ENCODE measurements at regions not wholly inside any gene's neighbourhood (a gene's known extent, or its start where the extent isn't known, plus 50 kb on each side); places are given as distances from the start of the nearest gene placed in this dataset.
"Not testable (repeated sequence)": the region's sequence is repeated elsewhere in the genome, so short reads cannot be mapped to it uniquely, and the experiment has no call there.

DNA sequence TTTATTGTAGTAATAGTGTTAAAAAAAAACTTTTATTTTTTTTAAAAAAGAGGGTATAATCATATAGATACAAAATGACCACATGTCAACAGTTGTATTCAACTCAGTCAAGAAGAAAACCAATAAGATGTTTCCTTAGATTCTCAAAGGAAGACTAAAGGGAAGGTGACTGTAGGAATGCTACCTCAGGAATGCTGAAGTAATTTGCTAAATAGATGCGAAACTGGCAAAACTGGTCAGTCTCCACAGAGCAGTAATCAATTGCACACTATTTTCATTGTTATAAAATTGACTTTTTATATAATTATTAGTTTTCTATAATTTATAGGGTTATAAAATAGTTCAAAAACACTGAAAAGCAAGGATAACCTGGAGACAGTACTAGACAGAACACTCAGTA, 204.8 kb downstream of the GABRG2 start:
- CTCF ChIA-PET = no interaction called here
- H3K4me1 Mint-ChIP-seq (ENCODE audit: low read depth) = peaks cover 3% of the 10 kb centered on the region
- no peaks in the 10 kb centered on the region for H3K27me3 Mint-ChIP-seq (ENCODE audit: low read depth)
- POLR2A ChIA-PET = no interaction called here
- H3K4me3 Mint-ChIP-seq = no peak overlapping the region
- no peak overlapping the region for H3K27ac Mint-ChIP-seq
- no peak for ATAC-seq
- no peaks in the 10 kb centered on the region for H3K36me3 Mint-ChIP-seq (ENCODE audit: low read depth)
- no peaks in the 10 kb centered on the region for H3K9me3 Mint-ChIP-seq (ENCODE audit: insufficient read depth)
- DNase-seq = no peak

GRCh38 chr5:162274679-162275078, 207.1 kb downstream of the GABRG2 start:
- Mint-ChIP-seq H3K4me3 (no peak overlapping the region), H3K4me1 (ENCODE audit: low read depth) (no peaks in the 10 kb centered on the region), H3K9me3 (ENCODE audit: insufficient read depth) (no peaks in the 10 kb centered on the region), H3K27me3 (ENCODE audit: low read depth) (no peaks in the 10 kb centered on the region), H3K36me3 (ENCODE audit: low read depth) (no peaks in the 10 kb centered on the region), H3K27ac (no peak overlapping the region)
- no peak for DNase-seq
- POLR2A ChIA-PET = no interaction called here
- ATAC-seq = no peak
- CTCF ChIA-PET = no interaction called here

GRCh38 chr5:162275387-162275786, 207.8 kb downstream of the GABRG2 start:
- CTCF ChIA-PET; H3K4me1 Mint-ChIP-seq (ENCODE audit: low read depth); H3K36me3 Mint-ChIP-seq (ENCODE audit: low read depth); ATAC-seq; H3K9me3 Mint-ChIP-seq (ENCODE audit: insufficient read depth); POLR2A ChIA-PET; H3K27ac Mint-ChIP-seq; H3K4me3 Mint-ChIP-seq; DNase-seq; H3K27me3 Mint-ChIP-seq (ENCODE audit: low read depth): not testable (repeated sequence)

GRCh38 chr5:162282191-162282590, 214.6 kb downstream of the GABRG2 start:
- ChIA-PET POLR2A (no interaction called here), CTCF (no interaction called here)
- no peak overlapping the region for H3K4me3 Mint-ChIP-seq
- H3K27me3 Mint-ChIP-seq (ENCODE audit: low read depth) = no peaks in the 10 kb centered on the region
- H3K36me3 Mint-ChIP-seq (ENCODE audit: low read depth) = no peaks in the 10 kb centered on the region
- DNase-seq (no peak), ATAC-seq (no peak)
- no peaks in the 10 kb centered on the region for H3K9me3 Mint-ChIP-seq (ENCODE audit: insufficient read depth)
- H3K27ac Mint-ChIP-seq = no peak overlapping the region
- no peaks in the 10 kb centered on the region for H3K4me1 Mint-ChIP-seq (ENCODE audit: low read depth)

- H3K4me3 Mint-ChIP-seq = no peak overlapping the region
- POLR2A ChIA-PET = no interaction called here
- no peak overlapping the region for H3K27ac Mint-ChIP-seq
These were observed 216.0 kb downstream of the GABRG2 start for GRCh38 chr5:162283609-162284008.

GRCh38 chr5:162288647-162289296, 221.2 kb downstream of the GABRG2 start:
- H3K27ac Mint-ChIP-seq = no peak overlapping the region
- H3K4me1 Mint-ChIP-seq (ENCODE audit: low read depth) = no peaks in the 10 kb centered on the region
- ATAC-seq = no peak
- no peaks in the 10 kb centered on the region for H3K36me3 Mint-ChIP-seq (ENCODE audit: low read depth)
- H3K4me3 Mint-ChIP-seq = no peak overlapping the region
- CTCF ChIA-PET = no interaction called here
- no peaks in the 10 kb centered on the region for H3K9me3 Mint-ChIP-seq (ENCODE audit: insufficient read depth)
- POLR2A ChIA-PET = no interaction called here
- H3K27me3 Mint-ChIP-seq (ENCODE audit: low read depth) = no peaks in the 10 kb centered on the region
- no peak for DNase-seq

More at GRCh38 chr5:162283609-162284008, 216.0 kb downstream of the GABRG2 start:
- CTCF ChIA-PET = no interaction called here
- ATAC-seq (no peak), DNase-seq (no peak)
- no peaks in the 10 kb centered on the region for H3K4me1 Mint-ChIP-seq (ENCODE audit: low read depth)
- no peaks in the 10 kb centered on the region for H3K9me3 Mint-ChIP-seq (ENCODE audit: insufficient read depth)
- no peaks in the 10 kb centered on the region for H3K36me3 Mint-ChIP-seq (ENCODE audit: low read depth)
- H3K27me3 Mint-ChIP-seq (ENCODE audit: low read depth) = no peaks in the 10 kb centered on the region

GRCh38 chr5:162289489-162289888, 221.9 kb downstream of the GABRG2 start:
- Mint-ChIP-seq H3K27me3 (ENCODE audit: low read depth) (no peaks in the 10 kb centered on the region), H3K4me3 (no peak overlapping the region), H3K27ac (no peak overlapping the region), H3K9me3 (ENCODE audit: insufficient read depth) (peaks cover 3% of the 10 kb centered on the region), H3K4me1 (ENCODE audit: low read depth) (no peaks in the 10 kb centered on the region), H3K36me3 (ENCODE audit: low read depth) (no peaks in the 10 kb centered on the region)
- ATAC-seq = no peak
- POLR2A ChIA-PET = no interaction called here
- CTCF ChIA-PET = no interaction called here
- no peak for DNase-seq

GRCh38 chr5:162299793-162300192, 232.2 kb downstream of the GABRG2 start:
- DNase-seq = no peak
- ChIA-PET CTCF (no interaction called here), POLR2A (no interaction called here)
- H3K27me3 Mint-ChIP-seq (ENCODE audit: low read depth) = no peaks in the 10 kb centered on the region
- H3K36me3 Mint-ChIP-seq (ENCODE audit: low read depth) = no peaks in the 10 kb centered on the region
- H3K9me3 Mint-ChIP-seq (ENCODE audit: insufficient read depth) = peaks cover 10% of the 10 kb centered on the region
- H3K27ac Mint-ChIP-seq = no peak overlapping the region
- no peak for ATAC-seq
- no peak overlapping the region for H3K4me3 Mint-ChIP-seq
- no peaks in the 10 kb centered on the region for H3K4me1 Mint-ChIP-seq (ENCODE audit: low read depth)

GRCh38 chr5:162301356-162301755, 233.8 kb downstream of the GABRG2 start:
- Mint-ChIP-seq H3K27ac (no peak overlapping the region), H3K36me3 (ENCODE audit: low read depth) (no peaks in the 10 kb centered on the region), H3K9me3 (ENCODE audit: insufficient read depth) (peaks cover 10% of the 10 kb centered on the region), H3K27me3 (ENCODE audit: low read depth) (no peaks in the 10 kb centered on the region), H3K4me1 (ENCODE audit: low read depth) (no peaks in the 10 kb centered on the region), H3K4me3 (no peak overlapping the region)
- POLR2A ChIA-PET = no interaction called here
- CTCF ChIA-PET = no interaction called here
- ATAC-seq = no peak
- no peak for DNase-seq

- H3K4me3 Mint-ChIP-seq = no peak overlapping the region
These were observed 255.9 kb downstream of the GABRG2 start for GRCh38 chr5:162323466-162323865.

GRCh38 chr5:162324328-162324727, 256.8 kb downstream of the GABRG2 start:
- no peaks in the 10 kb centered on the region for H3K4me1 Mint-ChIP-seq (ENCODE audit: low read depth)
- no peaks in the 10 kb centered on the region for H3K27me3 Mint-ChIP-seq (ENCODE audit: low read depth)
- H3K4me3 Mint-ChIP-seq = no peak overlapping the region
- ChIA-PET POLR2A (no interaction called here), CTCF (no interaction called here)
- H3K9me3 Mint-ChIP-seq (ENCODE audit: insufficient read depth) = peaks cover 16% of the 10 kb centered on the region
- no peak overlapping the region for H3K27ac Mint-ChIP-seq
- no peaks in the 10 kb centered on the region for H3K36me3 Mint-ChIP-seq (ENCODE audit: low read depth)
- no peak for ATAC-seq
- DNase-seq = no peak

More at GRCh38 chr5:162323466-162323865, 255.9 kb downstream of the GABRG2 start:
- H3K27ac Mint-ChIP-seq = no peak overlapping the region
- no peaks in the 10 kb centered on the region for H3K36me3 Mint-ChIP-seq (ENCODE audit: low read depth)
- ChIA-PET POLR2A (interaction anchor here (0.6 to 0.7 kb wide), 2 partner anchors 214 to 224 kb away, joined by 3 read pairs; no protein-coding TSS in a partner anchor), CTCF (no interaction called here)
- DNase-seq = no peak
- no peak for ATAC-seq
- H3K27me3 Mint-ChIP-seq (ENCODE audit: low read depth) = no peaks in the 10 kb centered on the region
- peaks cover 14% of the 10 kb centered on the region for H3K9me3 Mint-ChIP-seq (ENCODE audit: insufficient read depth)
- no peaks in the 10 kb centered on the region for H3K4me1 Mint-ChIP-seq (ENCODE audit: low read depth)

DNA sequence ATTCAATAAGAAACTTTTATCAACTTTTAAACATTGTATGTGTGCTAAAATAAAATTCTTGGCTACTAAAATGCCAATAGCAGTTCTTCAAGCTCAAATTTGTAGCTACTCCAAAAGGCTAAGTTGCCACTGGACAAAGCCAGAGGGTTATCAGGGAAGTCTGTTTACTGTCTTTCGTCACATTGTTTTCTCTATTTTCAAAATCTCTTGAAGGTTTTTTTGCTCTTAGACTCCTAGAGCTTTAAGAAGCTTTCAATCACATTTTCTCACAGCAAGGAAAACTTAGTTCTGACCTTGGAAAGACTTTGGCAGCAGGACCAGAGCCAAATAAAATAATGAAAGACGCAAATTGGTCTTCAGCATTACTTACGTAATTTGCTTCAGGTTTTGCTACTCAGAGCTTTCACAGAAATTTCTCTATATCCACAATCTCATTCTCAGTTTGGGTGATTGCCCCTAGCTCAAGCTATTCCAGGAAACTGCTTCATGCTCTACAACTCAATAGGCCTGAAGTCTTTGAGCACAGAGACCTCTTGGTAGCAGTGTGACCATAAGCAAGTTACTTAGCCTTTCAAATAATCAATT, 257.7 kb downstream of the GABRG2 start:
- ChIA-PET CTCF (no interaction called here), POLR2A (no interaction called here)
- Mint-ChIP-seq H3K4me1 (ENCODE audit: low read depth) (no peaks in the 10 kb centered on the region), H3K27ac (no peak overlapping the region), H3K4me3 (no peak overlapping the region), H3K36me3 (ENCODE audit: low read depth) (no peaks in the 10 kb centered on the region), H3K9me3 (ENCODE audit: insufficient read depth) (peaks cover 16% of the 10 kb centered on the region), H3K27me3 (ENCODE audit: low read depth) (no peaks in the 10 kb centered on the region)
- no peak for ATAC-seq
- DNase-seq = no peak

DNA sequence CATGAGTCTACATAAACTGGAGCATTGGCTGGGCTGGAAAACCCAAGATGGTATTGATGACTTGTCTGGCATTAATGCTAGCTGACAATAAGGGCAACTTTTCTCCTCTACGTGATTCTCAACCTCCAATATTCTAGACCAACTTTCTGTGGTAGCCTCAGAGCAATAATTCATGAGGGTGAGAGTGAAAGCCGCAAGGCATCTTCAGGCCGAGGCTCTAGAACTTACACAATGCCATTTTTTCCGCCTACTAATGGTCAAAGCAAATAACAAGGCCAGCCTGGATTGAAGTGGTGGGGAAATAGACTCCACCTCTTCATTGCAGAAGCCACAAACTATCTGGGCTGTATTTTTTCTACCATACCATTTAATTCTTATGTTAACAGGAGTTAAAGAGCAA, 267.4 kb downstream of the GABRG2 start:
- Mint-ChIP-seq H3K9me3 (ENCODE audit: insufficient read depth) (peaks cover 12% of the 10 kb centered on the region), H3K4me1 (ENCODE audit: low read depth) (no peaks in the 10 kb centered on the region), H3K4me3 (no peak overlapping the region), H3K27me3 (ENCODE audit: low read depth) (no peaks in the 10 kb centered on the region), H3K36me3 (ENCODE audit: low read depth) (no peaks in the 10 kb centered on the region), H3K27ac (no peak overlapping the region)
- DNase-seq (no peak), ATAC-seq (no peak)
- CTCF ChIA-PET = no interaction called here
- POLR2A ChIA-PET = no interaction called here

Data from activated CD8-positive, alpha-beta T cell treated with anti-CD3 and anti-CD28 coated beads, Interleukin-2, amount 10 ng/mL, durations not matched to agents 7 days and 5 days (primary cell).